ENCODE measurements at regions not wholly inside any gene's neighbourhood (a gene's known extent, or its start where the extent isn't known, plus 50 kb on each side); places are given as distances from the start of the nearest gene placed in this dataset.

GRCh38 chr18:45478889-45479288 lies 136.4 kb upstream of the SLC14A2 start:
- TF ChIP-seq TAF1 (IDR thresholded peaks at IDR 0.05; ENCODE audit: low read depth, low read length) (no peak), POLR2A (IDR thresholded peaks at IDR 0.05; ENCODE audit: low read depth, low read length) (no peak), POLR2AphosphoS5 (IDR thresholded peaks at IDR 0.05; ENCODE audit: low read depth, low read length) (no peak), PAX5 (IDR thresholded peaks at IDR 0.05; ENCODE audit: insufficient read depth, low read length, severe bottlenecking) (no peak)
